ENCODE measurements at regions not wholly inside any gene's neighbourhood (a gene's known extent, or its start where the extent isn't known, plus 50 kb on each side); places are given as distances from the start of the nearest gene placed in this dataset.

GRCh38 chrX:67346225-67346624, 197.6 kb upstream of the AR start:
- no CpG with 5 or more reads among the region's 1 CpG for WGBS (ENCODE audit: extremely low coverage, insufficient read length, low lambda C conversion rate)

More at GRCh38 chrX:67346225-67346624, 197.6 kb upstream of the AR start:
- Histone ChIP-seq H3K18ac (ENCODE audit: insufficient read length, low read depth, low read length) (no peak overlapping the region), H2BK12ac (ENCODE audit: insufficient read length, low read depth, low read length) (no peak overlapping the region), H3T11ph (ENCODE audit: low read length) (no peak overlapping the region), H3K27ac (ENCODE audit: insufficient read length, low read depth, low read length) (no peak overlapping the region), H2BK120ac (ENCODE audit: low read depth, low read length, poor library complexity, severe bottlenecking) (no peak overlapping the region), H3K79me2 (ENCODE audit: insufficient read depth, low read length) (no peaks in the 10 kb centered on the region), H4K91ac (ENCODE audit: insufficient read length, low read depth, low read length) (no peak overlapping the region), H2BK15ac (ENCODE audit: low read depth, low read length) (no peak overlapping the region), H4K20me1 (ENCODE audit: control insufficient read depth, insufficient read depth, insufficient read length) (no peaks in the 10 kb centered on the region), H3K4me2 (ENCODE audit: insufficient read depth, insufficient read length, low read length) (no peak overlapping the region), H3K4ac (ENCODE audit: low read depth, low read length) (no peak overlapping the region), H3K9ac (ENCODE audit: extremely low read depth, insufficient read length, low read length) (no peak overlapping the region), H2BK5ac (ENCODE audit: insufficient read length, low read length) (no peak overlapping the region), H3K9me3 (ENCODE audit: control insufficient read depth, low read depth, low read length) (peaks cover 18% of the 10 kb centered on the region), H3K23me2 (ENCODE audit: insufficient read length, low read depth, low read length, poor library complexity, severe bottlenecking) (no peaks in the 10 kb centered on the region), H4K5ac (ENCODE audit: insufficient read length, low read depth, low read length) (no peak overlapping the region), H3K56ac (ENCODE audit: insufficient read length, low read depth, low read length) (no peak overlapping the region), H3K79me1 (ENCODE audit: insufficient read depth, low read depth, low read length, poor library complexity, severe bottlenecking) (no peaks in the 10 kb centered on the region), H3K14ac (ENCODE audit: insufficient read depth, low read length) (no peak overlapping the region), H3K27me3 (ENCODE audit: insufficient read depth, low read length) (no peaks in the 10 kb centered on the region), H2AK5ac (ENCODE audit: insufficient read length, low read length) (no peak overlapping the region), H2AFZ (ENCODE audit: low read length) (no peak overlapping the region), H3K23ac (ENCODE audit: insufficient read length, low read depth, low read length) (no peak overlapping the region), H2BK20ac (ENCODE audit: low read depth, low read length, poor library complexity, severe bottlenecking) (no peak overlapping the region), H4K8ac (replicated peaks; ENCODE audit: insufficient read length, low read depth, low read length) (no peak overlapping the region), H3K4me1 (ENCODE audit: insufficient read depth, low read length) (no peaks in the 10 kb centered on the region)
- H3K4me1 Mint-ChIP-seq = peaks cover 9 to 10% of the 10 kb centered on the region in 2 experiments
- H3K27ac Mint-ChIP-seq = no peak overlapping the region
- no peak overlapping the region for H3K4me3 Mint-ChIP-seq
- DNase-seq = no peak
- no peak for TF ChIP-seq CTCF (conservative IDR thresholded peaks at IDR 0.05)
- peaks cover 0 to 3% (median 3%) of the 10 kb centered on the region in 3 experiments; a peak in 2 of 7 replicates for H3K36me3 Mint-ChIP-seq (ENCODE audit: insufficient read depth in 1 of 3, low read depth in 3 of 3)
- H3K27me3 Mint-ChIP-seq (ENCODE audit: low read depth) = no peaks in the 10 kb centered on the region
- H3K9me3 Mint-ChIP-seq = peaks cover 62 to 77% of the 10 kb centered on the region in 2 experiments

All from H9 (cell line).